Mucosa of descending colon (tissue), 3 donors: ENCODE measurements at regions not wholly inside any gene's neighbourhood (a gene's known extent, or its start where the extent isn't known, plus 50 kb on each side); places are given as distances from the start of the nearest gene placed in this dataset.

Source experiments
- ATAC-seq: fragments of 200-7000 bp; cut with Tn5 transposase; one replicate; pipeline ENCODE4 v1.9.1; 2020; ENCODE audit warnings: mild to moderate bottlenecking, moderate library complexity
- DNase-seq, 3 donors: peaks; one replicate each; pipeline ENCODE4 v3.0.0-alpha.2; 2020
- H3K36me3 ChIP-seq: fragments of 200-600 bp; one replicate; pipeline ENCODE4 v1.8.0; 2021; ENCODE audit warnings: low read depth, mild to moderate bottlenecking
- H3K4me1 ChIP-seq: fragments of 200-600 bp; one replicate; pipeline ENCODE4 v1.8.0; 2021; ENCODE audit warnings: low read depth, mild to moderate bottlenecking
- H3K4me3 ChIP-seq: fragments of 200-600 bp; one replicate; pipeline ENCODE4 v1.8.0; 2021; ENCODE audit warnings: mild to moderate bottlenecking
- H3K9me3 ChIP-seq: fragments of 200-600 bp; one replicate; pipeline ENCODE4 v1.8.0; 2021; ENCODE audit warnings: mild to moderate bottlenecking
- CTCF ChIP-seq: fragments of 200-600 bp; IDR thresholded peaks from one replicate; pipeline ENCODE4 v1.8.0; 2022; ENCODE audit warnings: antibody characterized with exemption, mild to moderate bottlenecking
- intact Hi-C, 2 donors: fragments of 100-400 bp; cut with DNase I in 1 of 2; cut with micrococcal nuclease in 1 of 2; formaldehyde crosslinking; loops; one replicate each; pipeline versions ENCODE4 v1.11.0 to v1.11.1; 2022; cut with DNase I, micrococcal nuclease
- donor health status: DM: no; HTN: no; CAD: no; lungs with moderate emphysema.
- donor health status: DM: no; HTN: no; CAD: no.
- donor health status: DM: no; HTN: yes; CAD: no.

- ATAC-seq (no peak), DNase-seq (no peak)
- no peak for TF ChIP-seq CTCF
- intact Hi-C loops: no loop called here
- H3K4me3 ChIP-seq: no peak overlapping the region
- H3K4me1 ChIP-seq: no peaks in the 10 kb centered on the region
- H3K9me3 ChIP-seq: peaks cover 19% of the 10 kb centered on the region
- no peaks in the 10 kb centered on the region for H3K36me3 ChIP-seq
Observed at GRCh38 chr5:6889030-6889429, 175.8 kb downstream of the TENT4A start.

- H3K4me3 ChIP-seq: no peak overlapping the region
- H3K9me3 ChIP-seq: no peaks in the 10 kb centered on the region
- ATAC-seq (peak; percentile 46), DNase-seq (peak in 1 of 3 donors; percentile 14)
- H3K4me1 ChIP-seq: peaks cover 3% of the 10 kb centered on the region
- TF ChIP-seq CTCF: no peak
- no peaks in the 10 kb centered on the region for H3K36me3 ChIP-seq
- intact Hi-C loops: no loop called here
Observed at GRCh38 chr5:6899221-6899620, 186.0 kb downstream of the TENT4A start.

- peaks cover 3% of the 10 kb centered on the region for H3K4me1 ChIP-seq
- ATAC-seq (peak; percentile 81), DNase-seq (peak in 1 of 3 donors; percentile 36)
- H3K4me3 ChIP-seq: no peak overlapping the region
- no peaks in the 10 kb centered on the region for H3K36me3 ChIP-seq
- intact Hi-C loops: no loop called here
- H3K9me3 ChIP-seq: no peaks in the 10 kb centered on the region
- no peak for TF ChIP-seq CTCF
Observed at GRCh38 chr5:6900247-6901227, 187.3 kb downstream of the TENT4A start.

- H3K9me3 ChIP-seq: no peaks in the 10 kb centered on the region
- no peak for TF ChIP-seq CTCF
- peaks cover 3% of the 10 kb centered on the region for H3K4me1 ChIP-seq
- ATAC-seq (no peak), DNase-seq (no peak)
- no peaks in the 10 kb centered on the region for H3K36me3 ChIP-seq
- intact Hi-C loops: no loop called here
- H3K4me3 ChIP-seq: no peak overlapping the region
Observed at GRCh38 chr5:6902094-6902493, 188.9 kb downstream of the TENT4A start.

GRCh38 chr5:6902597-6902996 lies 189.4 kb downstream of the TENT4A start:
- no peak for TF ChIP-seq CTCF
- intact Hi-C loops: no loop called here
- no peak for ATAC-seq
- Histone ChIP-seq H3K4me1 (peaks cover 3% of the 10 kb centered on the region), H3K4me3 (no peak overlapping the region), H3K9me3 (no peaks in the 10 kb centered on the region), H3K36me3 (no peaks in the 10 kb centered on the region)
- DNase-seq: no peak
